C4-2B (cell line): ENCODE measurements at regions not wholly inside any gene's neighbourhood (a gene's known extent, or its start where the extent isn't known, plus 50 kb on each side); places are given as distances from the start of the nearest gene placed in this dataset.

Experiments used
- CTCF ChIP-seq: fragments of 450-650 bp; conservative IDR thresholded peaks from 2 replicates; pipeline ENCODE4 v1.5.1; 2017; ENCODE audit warnings: mild to moderate bottlenecking
- ZFX ChIP-seq: fragments of 450-650 bp; IDR thresholded peaks from 2 replicates; pipeline ENCODE4 v1.6.1; 2017

GRCh38 chr12:13478650-13479181 is 282.2 kb downstream of the EMP1 start:
- TF ChIP-seq CTCF (no peak), ZFX (no peak)
